ENCODE measurements at regions not wholly inside any gene's neighbourhood (a gene's known extent, or its start where the extent isn't known, plus 50 kb on each side); places are given as distances from the start of the nearest gene placed in this dataset.
"Not testable (repeated sequence)": the region's sequence is repeated elsewhere in the genome, so short reads cannot be mapped to it uniquely, and the experiment has no call there.

DNA sequence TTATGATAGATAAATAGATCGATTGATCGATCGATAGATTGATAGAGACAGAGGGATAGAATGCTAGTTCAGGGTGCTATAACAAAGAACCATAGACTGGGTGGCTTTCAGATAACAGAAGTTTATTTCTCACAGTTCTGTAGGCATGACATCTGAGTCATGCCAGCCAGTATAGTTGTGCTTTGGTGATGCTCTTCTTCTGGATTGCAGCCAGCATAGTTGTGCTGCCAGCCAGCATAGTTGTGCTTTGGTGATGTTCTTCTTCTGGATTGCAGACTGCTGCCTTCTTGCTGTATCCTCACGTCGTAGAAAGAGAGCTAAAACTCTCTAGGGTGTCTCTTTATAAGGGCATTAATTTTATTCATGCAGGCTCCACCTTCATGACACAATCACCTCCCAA lies 860.8 kb downstream of the BRINP3 start:
- no peak for FAIRE-seq

DNA sequence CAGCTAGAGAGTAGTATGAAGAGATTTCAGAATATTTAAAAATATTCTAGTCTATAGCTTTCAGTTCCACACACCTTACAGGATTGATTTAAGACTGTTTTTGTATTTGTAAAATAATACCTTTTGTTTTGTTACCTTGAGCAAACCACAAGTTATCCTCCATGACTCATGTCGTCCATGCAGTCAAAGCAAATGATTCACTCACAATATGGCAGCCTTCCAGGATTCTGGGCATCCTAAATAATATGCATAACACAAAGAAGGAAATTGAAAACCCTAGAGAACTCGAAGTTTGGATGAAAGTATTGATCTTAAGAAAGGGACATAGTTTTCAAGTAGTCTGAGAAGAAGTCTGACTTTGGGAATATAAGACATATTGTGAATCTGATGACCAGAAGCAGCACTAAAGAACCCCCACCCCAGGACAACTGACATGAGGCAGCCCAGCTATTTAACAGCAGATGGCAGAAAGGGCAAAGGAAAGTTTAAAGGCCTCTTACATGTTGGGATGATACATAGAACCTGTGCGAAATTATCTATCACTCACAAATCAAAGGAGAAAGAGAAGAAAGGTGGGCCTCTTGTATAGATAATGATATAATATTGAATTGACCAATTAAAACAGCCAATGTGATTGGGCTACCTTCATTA lies 857.9 kb downstream of the BRINP3 start:
- FAIRE-seq (no peak), DNase-seq (ENCODE audit: insufficient read length, low spot score) (peak; percentile 31)

More for the DNA sequence above, 860.8 kb downstream of the BRINP3 start:
- peak; percentile 9 for DNase-seq (ENCODE audit: insufficient read length, low spot score)

- DNase-seq (ENCODE audit: insufficient read length, low spot score), result no peak
- FAIRE-seq, result no peak
These were observed 857.2 kb downstream of the BRINP3 start for GRCh38 chr1:189620471-189620870.

GRCh38 chr1:189623336-189623735 lies 854.3 kb downstream of the BRINP3 start:
- DNase-seq (ENCODE audit: insufficient read length, low spot score), result no peak
- FAIRE-seq, result no peak

DNA sequence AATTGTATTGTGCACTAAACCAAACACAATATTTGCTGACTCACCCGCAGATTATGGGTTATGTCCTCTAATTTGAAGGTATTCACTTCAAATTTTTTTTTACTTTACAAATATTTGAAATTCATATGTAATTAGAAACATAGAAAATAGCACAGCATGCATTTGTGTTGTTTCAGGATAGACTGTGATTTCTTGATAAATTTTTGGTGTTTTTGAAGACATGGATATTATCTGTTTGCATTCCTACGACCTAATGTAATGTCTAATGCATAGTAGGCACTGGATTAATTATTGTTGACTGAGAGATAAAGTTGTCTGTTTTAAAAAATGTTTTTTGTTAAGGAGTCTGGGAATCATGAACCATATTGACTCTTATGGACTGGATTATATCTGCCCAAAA lies 850.2 kb downstream of the BRINP3 start:
- FAIRE-seq (no peak), DNase-seq (ENCODE audit: insufficient read length, low spot score) (no peak)

- no peak for FAIRE-seq
- DNase-seq (ENCODE audit: insufficient read length, low spot score), result no peak
These were observed 848.8 kb downstream of the BRINP3 start for GRCh38 chr1:189628857-189629256.

DNA sequence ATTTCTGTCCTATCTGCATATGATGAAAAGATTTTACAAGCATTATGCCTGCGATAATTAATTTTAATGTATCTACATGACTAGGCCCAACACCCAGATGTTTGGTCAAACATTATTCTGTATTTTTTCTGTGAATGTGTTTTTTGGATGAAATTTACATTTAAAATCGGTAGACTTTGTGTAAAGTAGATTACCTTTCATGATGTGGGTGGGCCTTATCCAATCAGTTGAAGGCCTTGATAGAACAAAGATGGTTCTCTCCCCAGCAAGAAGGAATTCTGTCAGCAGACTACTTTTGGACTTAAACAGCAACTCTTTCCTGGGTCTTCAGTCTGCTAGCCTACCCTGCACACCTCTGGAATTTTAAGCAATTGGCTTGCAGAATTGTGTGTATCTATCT lies 844.0 kb downstream of the BRINP3 start:
- FAIRE-seq, result no peak
- no peak for DNase-seq (ENCODE audit: insufficient read length, low spot score)

GRCh38 chr1:189637041-189637440 lies 840.6 kb downstream of the BRINP3 start:
- FAIRE-seq (no peak), DNase-seq (ENCODE audit: insufficient read length, low spot score) (no peak)

DNA sequence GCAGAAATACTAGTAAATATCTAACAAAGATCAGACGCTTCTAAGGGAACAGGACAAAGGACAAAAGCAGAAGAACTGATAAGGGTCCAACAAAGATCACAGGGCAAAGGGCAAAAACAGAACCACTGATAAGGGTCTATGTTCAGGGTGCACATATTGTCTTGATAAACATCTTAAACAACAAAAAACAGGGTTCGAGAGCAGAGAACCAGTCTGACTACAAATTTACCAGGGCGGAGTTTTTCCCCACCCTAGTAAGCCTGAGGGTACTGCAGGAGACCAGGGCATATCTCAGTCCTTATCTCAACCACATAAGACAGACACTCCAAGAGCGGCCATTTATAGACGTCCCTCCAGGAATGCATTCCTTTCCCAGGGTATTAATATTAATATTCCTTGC lies 833.5 kb downstream of the BRINP3 start:
- not testable (repeated sequence) for FAIRE-seq; DNase-seq (ENCODE audit: insufficient read length, low spot score)

DNA sequence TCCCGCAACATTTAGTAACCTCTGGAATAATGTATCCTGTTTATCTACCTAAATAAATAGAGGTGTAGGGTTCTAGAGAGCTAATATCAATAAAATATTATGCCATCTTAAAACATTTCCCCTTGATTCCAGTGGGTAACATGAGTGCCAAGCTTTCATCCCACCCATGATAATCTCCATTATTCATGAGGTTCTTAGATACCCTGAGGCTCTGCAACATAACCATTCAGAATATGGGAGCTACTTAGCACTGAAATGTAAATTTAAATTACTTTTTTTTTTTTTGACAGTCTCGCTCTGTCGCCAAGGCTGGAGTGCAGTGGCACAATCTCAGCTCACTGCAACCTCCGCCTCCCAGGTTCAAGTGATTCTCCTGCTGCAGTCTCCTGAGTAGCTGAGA lies 832.7 kb downstream of the BRINP3 start:
- FAIRE-seq, result no peak
- DNase-seq (ENCODE audit: insufficient read length, low spot score), result no peak

- DNase-seq (ENCODE audit: insufficient read length, low spot score), result no peak
- no peak for FAIRE-seq
These were observed 831.6 kb downstream of the BRINP3 start for GRCh38 chr1:189646066-189646465.

GRCh38 chr1:189654906-189655305 lies 822.8 kb downstream of the BRINP3 start:
- no peak for FAIRE-seq
- DNase-seq (ENCODE audit: insufficient read length, low spot score), result no peak

DNA sequence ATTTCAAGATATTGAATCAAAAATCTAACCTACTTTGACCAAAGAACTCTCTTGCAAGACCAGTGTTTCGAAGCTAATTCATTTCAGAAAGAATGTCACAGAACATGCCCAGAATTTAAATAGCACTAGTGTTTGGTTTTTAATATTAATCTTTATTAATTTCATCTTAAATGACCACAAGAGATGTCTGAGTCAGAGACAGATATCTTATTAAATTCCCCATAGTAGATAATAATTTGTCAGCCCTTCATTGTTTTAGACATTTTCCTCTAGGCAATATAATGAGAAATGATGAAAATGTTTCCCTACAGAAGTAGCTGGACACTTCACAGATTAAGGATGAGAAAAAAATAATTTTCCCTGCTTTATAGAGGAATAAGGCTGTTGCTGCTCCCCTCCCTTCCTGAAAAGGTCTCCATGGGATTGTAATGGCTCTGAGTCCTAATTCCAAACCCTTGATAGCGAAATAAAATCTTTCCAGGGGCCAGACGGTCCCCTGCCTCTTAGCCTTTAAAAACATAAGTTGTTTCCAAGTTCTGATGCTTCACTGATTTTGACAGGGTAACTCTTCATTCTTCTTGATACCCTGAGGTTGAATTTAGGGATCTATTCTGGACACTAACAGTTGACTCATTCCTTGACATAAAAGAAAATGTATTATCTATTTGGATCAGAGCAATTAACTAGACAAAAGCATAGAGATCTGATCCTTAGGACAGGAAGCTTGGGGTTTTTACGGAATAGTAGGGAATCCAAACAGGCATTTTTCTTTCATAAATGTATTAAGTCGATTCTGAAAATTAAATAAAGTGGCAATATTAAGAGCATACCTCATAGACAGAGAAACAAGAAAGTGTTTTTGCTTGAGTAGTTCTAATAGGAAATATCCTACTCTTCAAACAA lies 820.8 kb downstream of the BRINP3 start:
- no peak for DNase-seq (ENCODE audit: insufficient read length, low spot score)
- FAIRE-seq, result no peak

DNA sequence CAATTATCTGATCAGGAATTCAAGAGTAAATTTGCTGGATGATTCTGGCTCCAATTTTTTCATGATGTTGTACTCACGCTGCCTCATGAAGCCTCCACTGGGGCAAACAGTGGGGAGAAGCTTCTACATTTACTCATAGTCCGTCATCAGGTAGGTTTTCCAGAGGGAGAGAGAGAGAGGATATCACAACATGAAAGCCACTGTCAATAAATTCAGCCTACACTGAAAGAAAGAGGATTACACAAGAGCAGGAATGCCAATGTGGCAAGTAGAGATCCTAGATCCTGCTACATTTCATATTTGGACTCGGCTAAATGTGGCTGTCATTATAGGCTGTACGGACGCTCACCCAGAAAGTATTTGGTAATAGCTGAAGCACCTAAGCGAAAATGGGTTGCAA lies 819.9 kb downstream of the BRINP3 start:
- FAIRE-seq, result no peak
- DNase-seq (ENCODE audit: insufficient read length, low spot score), result peak; percentile 5

DNA sequence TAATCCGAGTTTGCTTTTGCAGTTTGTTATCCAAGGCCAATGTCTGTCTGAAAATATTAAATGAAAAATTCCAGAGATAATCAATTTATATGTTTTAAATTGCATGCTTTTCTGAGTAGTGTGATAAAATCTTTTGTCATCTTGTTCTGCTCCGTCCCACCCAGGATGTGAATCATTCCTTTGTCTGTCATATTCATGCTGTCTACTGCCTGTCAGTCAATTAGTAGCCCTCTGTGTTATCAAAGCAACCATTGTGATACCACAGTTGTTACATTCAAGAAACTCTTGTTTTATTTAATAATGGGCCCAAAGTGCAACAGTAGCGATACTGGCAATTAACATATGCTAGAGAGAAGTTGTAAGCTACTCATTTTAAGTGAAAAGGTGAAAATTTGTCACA lies 819.3 kb downstream of the BRINP3 start:
- FAIRE-seq (no peak), DNase-seq (ENCODE audit: insufficient read length, low spot score) (no peak)

DNA sequence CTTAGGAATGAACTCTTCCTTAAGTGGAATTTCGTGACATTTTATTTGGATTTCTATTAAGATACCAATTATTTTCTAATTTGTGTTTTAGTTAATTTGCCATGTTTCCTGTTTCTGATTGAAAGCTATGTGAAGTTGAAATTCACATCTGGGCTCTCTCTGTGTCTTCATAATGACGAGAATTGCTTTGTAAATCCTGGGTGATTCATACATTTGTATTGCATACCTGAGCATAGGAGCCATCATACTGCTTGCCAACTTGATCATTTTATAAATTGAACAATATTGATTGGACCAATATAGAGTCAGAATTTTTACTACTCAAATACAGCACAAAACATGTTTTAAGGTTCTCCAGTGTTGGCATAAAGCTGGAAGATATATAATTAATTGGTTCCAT lies 817.9 kb downstream of the BRINP3 start:
- FAIRE-seq, result no peak
- DNase-seq (ENCODE audit: insufficient read length, low spot score), result no peak

DNA sequence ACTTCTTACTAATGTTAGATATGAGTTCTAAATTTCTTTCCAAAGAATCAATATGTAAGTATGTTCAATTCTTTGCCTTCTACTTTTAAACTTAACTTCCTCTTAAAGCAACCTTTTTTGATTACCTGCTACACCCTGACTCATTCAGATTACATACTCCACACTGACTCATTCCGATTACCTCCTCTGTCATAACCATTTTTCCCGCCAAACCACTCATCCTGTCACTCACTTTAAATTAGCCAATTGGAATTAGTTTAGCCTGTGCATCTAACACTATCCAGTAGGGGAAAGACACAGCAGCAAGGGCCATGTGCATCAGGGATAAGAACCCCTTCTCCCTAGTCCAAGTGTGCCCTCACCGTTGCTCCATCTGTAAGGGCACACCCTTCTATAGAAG lies 815.5 kb downstream of the BRINP3 start:
- FAIRE-seq (no peak), DNase-seq (ENCODE audit: insufficient read length, low spot score) (no peak)

GRCh38 chr1:189669846-189670245 lies 807.8 kb downstream of the BRINP3 start:
- FAIRE-seq, result no peak
- DNase-seq (ENCODE audit: insufficient read length, low spot score), result no peak

- DNase-seq (ENCODE audit: insufficient read length, low spot score) (no peak), FAIRE-seq (no peak)
These were observed 804.4 kb downstream of the BRINP3 start for GRCh38 chr1:189673217-189673616.

DNA sequence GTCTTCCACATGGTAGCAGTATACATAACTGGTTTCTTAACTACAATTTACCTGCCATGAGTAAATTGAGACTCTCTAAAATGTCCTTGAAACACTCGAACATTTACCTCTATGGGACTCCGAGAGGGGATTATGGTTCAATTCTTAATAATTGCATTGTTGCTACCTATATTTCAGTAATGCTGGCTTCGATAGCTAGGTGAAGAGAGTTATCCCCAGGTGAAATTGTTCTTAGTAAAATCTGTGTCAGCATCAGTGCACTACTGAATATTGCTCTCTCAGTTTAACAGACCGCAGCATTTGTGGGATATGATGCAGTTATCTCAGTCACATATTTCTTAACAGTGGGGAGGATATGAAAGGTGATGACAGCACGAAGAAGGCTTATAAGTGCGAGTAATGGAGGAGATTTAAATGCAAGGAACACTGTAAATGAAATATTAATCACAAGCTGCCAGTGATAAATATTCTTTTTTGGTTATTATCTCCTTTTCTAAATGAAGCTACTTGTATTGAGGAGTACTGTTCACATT lies 801.9 kb downstream of the BRINP3 start:
- DNase-seq (ENCODE audit: insufficient read length, low spot score), result no peak
- no peak for FAIRE-seq

GRCh38 chr1:189678779-189679178 lies 798.9 kb downstream of the BRINP3 start:
- FAIRE-seq (no peak), DNase-seq (ENCODE audit: insufficient read length, low spot score) (no peak)

Data from HTR-8/SVneo (cell line).